Kidney epithelial cell (primary cell): ENCODE measurements at regions not wholly inside any gene's neighbourhood (a gene's known extent, or its start where the extent isn't known, plus 50 kb on each side); places are given as distances from the start of the nearest gene placed in this dataset.

Experiments used
- DNase-seq: peaks from one replicate; pipeline ENCODE4 v3.0.0-alpha.2; 2010; ENCODE audit warnings: low read depth
- H3K27me3 ChIP-seq: 2 replicates; pipeline ENCODE4 v1.6.0; 2011; ENCODE audit warnings: low read length; ENCODE audit not compliant: control insufficient read depth, insufficient read depth
- H3K36me3 ChIP-seq: 2 replicates; pipeline ENCODE4 v1.5.1; 2011; ENCODE audit warnings: low read length; ENCODE audit not compliant: control insufficient read depth, insufficient read depth
- H3K4me3 ChIP-seq: 2 replicates; pipeline ENCODE4 v1.5.1; 2011; ENCODE audit warnings: low read depth, mild to moderate bottlenecking, control low read depth, low read length
- TF ChIP-seq, protein P1 (sequence below): IDR thresholded peaks from 2 replicates; pipeline ENCODE4 v1.5.1; 2011; ENCODE audit warnings: mild to moderate bottlenecking, moderate library complexity, low read length, control low read depth, inconsistent platforms; ENCODE audit not compliant: insufficient read depth, poor library complexity, severe bottlenecking

DNA sequence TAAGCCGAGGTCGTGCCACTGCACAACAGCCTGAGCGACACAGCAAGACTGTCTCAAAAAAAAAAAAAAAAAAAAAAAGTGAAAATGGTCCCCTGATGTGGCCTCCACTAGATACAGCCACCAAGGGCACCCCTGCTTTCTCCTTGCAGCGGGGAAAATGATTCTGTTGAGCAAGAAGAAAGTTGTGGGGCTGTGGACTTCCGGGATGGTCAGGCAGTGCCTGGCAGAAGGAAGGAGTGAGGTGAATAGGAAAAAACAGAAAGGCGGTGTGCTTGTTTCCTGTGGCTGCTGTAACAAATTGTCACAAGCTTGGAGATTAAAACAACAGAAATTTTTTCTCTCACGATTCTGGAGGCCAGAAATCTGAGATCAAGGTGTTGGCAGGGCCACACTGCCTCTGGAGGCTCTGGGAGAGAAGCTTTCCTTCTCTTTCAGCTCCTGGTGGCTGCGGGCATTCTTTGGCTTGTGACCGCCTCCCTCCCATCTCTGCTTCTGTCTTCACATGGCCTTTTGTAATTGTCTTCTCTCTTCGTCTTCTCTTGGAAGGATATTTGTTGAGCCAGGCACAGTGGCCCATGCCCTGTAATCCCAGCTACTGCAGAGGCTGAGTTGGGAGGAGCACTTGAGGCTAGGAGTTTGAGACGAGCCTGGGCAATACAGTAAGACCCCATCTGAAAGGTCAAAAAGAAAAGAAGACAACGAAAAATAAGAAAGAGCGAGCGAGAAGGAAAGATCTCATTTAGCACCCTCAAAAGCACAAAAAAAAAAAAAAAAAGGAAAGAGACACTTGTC lies 116.6 kb upstream of the MED13L start:
- TF ChIP-seq, protein P1, sequence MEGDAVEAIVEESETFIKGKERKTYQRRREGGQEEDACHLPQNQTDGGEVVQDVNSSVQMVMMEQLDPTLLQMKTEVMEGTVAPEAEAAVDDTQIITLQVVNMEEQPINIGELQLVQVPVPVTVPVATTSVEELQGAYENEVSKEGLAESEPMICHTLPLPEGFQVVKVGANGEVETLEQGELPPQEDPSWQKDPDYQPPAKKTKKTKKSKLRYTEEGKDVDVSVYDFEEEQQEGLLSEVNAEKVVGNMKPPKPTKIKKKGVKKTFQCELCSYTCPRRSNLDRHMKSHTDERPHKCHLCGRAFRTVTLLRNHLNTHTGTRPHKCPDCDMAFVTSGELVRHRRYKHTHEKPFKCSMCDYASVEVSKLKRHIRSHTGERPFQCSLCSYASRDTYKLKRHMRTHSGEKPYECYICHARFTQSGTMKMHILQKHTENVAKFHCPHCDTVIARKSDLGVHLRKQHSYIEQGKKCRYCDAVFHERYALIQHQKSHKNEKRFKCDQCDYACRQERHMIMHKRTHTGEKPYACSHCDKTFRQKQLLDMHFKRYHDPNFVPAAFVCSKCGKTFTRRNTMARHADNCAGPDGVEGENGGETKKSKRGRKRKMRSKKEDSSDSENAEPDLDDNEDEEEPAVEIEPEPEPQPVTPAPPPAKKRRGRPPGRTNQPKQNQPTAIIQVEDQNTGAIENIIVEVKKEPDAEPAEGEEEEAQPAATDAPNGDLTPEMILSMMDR: no peak
- Histone ChIP-seq H3K4me3 (no peak overlapping the region), H3K27me3 (no peaks in the 10 kb centered on the region), H3K36me3 (no peaks in the 10 kb centered on the region)
- no peak for DNase-seq

DNA sequence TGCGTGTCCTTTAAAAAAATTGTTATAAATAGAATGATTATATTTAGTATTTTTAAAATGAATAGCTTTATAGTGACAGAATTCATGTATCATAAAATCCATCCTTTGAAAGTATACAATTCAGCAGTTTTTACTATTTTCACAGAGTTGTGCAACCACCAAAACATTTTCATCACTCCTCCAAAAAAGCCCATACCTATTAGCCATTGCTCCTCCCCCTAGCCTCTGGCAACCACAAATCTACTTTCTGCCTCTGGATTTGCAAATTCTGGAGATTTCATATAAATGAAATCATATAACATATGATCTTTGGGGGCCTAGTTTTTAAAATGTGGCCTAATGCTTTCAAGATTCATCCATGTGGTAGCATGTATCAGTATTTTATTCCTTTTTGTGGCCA lies 117.9 kb upstream of the MED13L start:
- Histone ChIP-seq H3K4me3 (no peak overlapping the region), H3K27me3 (no peaks in the 10 kb centered on the region), H3K36me3 (no peaks in the 10 kb centered on the region)
- DNase-seq: no peak
- TF ChIP-seq, protein P1: no peak

DNA sequence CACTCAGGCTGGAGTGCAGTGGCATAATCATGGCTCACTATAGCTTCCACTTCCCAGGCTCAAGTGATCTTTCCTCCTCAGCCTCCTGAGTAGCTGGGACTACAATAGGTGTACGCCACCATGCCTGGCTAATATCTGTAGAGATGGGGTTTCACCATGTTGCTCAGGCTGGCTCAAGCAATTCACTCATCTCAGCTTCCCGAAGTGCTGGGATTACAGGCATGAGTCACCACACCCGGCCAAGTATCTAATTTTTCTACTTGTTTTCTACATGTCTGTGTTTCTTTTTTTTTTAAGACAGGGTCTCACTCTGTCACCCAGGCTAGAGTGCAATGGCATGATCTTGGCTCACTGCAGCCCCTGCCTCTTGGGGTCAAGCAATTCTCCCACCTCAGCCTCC lies 119.7 kb upstream of the MED13L start:
- no peaks in the 10 kb centered on the region for H3K36me3 ChIP-seq
- no peak for DNase-seq
- TF ChIP-seq, protein P1: no peak
- no peaks in the 10 kb centered on the region for H3K27me3 ChIP-seq
- H3K4me3 ChIP-seq: no peak overlapping the region

DNA sequence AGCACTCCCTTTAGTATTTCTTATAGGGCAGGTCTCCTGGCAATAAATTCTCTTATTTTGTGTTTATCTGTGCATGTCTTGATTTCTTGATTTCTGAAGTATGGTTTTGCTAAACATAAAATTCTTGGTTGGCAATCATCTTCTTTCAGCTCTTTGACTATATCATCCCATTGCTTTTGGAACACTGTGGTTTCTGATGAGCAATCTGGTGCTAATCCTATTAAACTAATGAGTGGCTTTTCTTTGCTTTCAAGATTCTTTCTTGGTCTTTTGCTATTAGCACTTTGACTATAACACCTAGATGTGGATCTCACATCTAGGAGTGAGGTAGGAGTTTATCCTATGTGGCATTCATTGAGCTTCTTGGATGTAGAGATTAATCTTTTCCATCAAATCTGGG lies 120.7 kb upstream of the MED13L start:
- no peaks in the 10 kb centered on the region for H3K27me3 ChIP-seq
- no peak for DNase-seq
- no peaks in the 10 kb centered on the region for H3K36me3 ChIP-seq
- TF ChIP-seq, protein P1: no peak
- H3K4me3 ChIP-seq: no peak overlapping the region

DNA sequence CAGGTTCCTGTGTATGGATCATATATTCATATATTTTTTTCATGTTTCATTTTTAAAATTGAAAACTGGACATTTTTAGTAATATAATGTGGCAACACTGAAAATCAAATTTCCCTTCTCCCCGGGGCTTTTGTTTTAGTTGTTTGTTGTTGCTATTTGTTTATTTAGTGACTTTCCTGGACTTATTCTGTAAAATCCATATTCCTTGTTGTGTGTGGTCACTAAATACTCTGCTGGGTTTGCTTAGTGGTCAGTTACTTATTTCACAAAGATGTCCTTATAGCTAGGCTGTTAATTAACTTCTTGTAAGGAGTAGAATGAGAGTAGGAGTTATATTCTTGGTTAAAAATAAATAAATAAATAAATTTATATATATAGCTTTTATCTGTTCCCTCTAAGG lies 121.6 kb upstream of the MED13L start:
- TF ChIP-seq, protein P1: no peak
- H3K27me3 ChIP-seq: no peaks in the 10 kb centered on the region
- no peak for DNase-seq
- H3K4me3 ChIP-seq: no peak overlapping the region
- no peaks in the 10 kb centered on the region for H3K36me3 ChIP-seq

DNA sequence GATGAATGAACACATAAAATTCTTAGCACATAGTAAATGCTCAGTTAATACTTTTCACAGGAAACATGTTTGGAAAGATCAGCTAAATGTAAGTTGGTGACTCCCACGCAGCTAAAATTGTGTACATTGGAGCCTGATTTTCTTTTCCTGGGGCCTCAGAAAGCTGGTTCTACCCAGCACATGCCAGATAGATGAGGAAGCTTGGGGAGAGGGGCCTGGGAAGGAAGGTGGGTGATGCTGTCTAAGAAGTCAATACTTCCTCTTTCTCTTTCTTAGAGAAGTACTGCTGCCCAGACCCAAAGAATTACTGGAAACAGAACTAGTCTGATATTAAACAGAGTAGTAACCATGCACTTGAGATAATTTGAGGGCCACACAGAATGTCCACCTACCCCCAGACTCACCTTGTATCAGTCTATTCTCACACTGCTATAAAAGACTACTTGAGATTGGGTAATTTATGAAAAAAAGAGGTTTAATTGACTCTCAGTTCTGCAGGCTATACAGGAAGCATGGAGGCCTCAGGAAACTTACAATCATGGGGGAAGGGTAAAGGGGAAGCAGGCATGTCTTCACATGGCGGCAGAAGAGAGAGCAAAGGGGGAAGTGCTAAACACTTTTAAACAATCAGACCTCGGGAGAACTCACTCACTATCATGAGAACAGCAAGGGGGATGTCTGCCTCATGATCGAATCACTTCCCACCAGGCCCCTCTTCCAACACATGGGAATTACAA lies 123.3 kb upstream of the MED13L start:
- TF ChIP-seq, protein P1: no peak
- H3K4me3 ChIP-seq: no peak overlapping the region
- H3K36me3 ChIP-seq: no peaks in the 10 kb centered on the region
- no peak for DNase-seq
- H3K27me3 ChIP-seq: no peaks in the 10 kb centered on the region
